NCI-H1694 (cell line): ENCODE measurements at regions not wholly inside any gene's neighbourhood (a gene's known extent, or its start where the extent isn't known, plus 50 kb on each side); places are given as distances from the start of the nearest gene placed in this dataset.

ENCODE experiments used
- DNase-seq: peaks from one replicate; lab custom pipeline; 2025; lab: John Stamatoyannopoulos, UW

DNA sequence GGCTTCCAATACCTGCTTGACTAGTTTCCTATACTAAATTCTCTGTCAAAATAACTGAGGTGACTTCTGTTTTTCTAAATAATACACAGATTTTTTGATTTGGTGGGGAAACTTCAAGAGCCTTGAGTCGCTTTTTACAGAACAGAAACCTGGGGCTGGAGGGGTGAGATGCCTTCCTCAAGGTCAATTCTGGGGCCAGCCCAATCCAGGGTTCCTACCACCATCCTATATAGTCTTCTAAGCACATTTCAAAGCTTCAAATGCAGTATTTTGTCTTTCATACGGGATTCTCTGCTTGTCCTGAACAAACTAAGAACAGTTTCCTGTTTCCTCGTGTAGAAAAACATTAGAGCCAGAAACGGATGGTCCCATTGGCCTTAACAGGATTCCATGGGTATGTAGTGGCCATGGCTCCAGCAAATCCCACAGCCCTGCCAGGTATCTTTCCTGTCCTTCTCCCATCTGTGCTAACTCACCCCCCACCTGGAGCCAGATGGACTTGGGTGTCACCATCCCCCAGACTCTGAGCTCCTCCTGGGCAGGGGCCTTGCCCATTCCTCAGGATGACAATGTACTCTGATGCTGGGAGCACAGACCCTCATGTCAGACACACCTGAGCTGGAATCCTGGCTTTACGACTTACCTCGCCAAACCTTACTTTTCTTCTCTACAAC lies 146.9 kb downstream of the KLF13 start:
- DNase-seq: no peak

DNA sequence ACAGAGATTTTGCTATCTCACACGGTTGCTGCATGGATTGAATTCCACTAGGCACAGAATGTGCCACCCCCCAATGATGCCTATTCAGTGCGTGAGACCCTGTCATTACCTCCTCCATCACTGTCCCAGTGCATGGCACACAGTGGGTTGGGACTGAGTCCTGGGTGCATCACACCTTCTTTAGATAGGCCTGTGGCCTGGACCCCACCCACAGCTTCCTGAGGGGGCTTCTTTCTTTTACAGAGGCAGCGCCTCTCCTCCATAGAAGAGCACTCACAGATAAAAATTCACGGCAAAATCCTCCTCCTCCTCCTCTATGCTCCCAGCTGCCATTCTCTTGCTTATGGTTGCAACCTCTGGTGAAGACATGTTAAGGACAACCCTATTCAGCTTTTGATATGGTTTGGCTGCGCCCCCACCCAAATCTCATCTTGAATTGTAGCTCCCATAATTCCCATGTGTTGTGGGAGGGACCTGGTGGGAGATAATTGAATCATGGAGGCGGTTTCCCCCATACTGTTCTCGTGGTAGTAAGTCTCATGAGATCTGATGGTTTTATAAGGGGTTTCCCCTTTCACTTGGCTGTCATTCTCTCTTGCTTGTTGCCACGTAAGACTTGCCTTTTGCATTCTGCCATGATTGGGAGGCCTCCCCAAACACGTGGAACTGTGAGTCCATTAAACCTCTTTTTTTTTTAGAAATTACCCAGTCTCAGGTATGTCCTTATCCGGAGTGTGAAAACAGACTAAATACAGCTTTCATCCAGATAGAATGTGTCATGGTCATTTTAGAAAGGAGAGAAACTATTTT lies 147.6 kb downstream of the KLF13 start:
- no peak for DNase-seq

DNA sequence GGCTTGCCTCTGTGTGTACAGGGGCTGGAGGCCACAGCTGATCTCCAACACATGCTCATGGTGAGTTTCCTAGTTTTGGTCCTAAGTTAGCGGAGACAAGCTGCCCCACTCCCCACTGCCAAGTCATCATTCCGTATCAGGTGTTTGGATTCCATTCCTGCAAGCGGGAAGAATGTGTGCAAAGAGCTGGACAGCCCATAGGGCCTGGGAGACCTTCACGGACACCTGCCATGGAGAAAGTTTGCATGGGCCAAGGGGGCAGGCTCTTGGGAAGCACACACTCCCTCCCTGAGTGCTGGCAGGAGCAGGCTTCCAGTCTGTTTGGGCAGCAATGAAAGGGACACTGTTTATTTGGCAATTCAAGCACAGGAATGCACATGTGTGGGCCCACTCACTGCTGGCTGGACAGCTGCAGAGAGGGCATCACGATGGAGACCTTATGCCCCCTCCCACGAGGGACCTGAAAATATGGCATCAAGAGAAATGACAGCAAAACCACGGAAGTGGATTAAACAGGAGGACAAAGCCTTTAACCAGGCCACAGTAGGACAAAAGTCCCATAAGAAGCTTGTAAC lies 149.7 kb downstream of the KLF13 start:
- no peak for DNase-seq

DNA sequence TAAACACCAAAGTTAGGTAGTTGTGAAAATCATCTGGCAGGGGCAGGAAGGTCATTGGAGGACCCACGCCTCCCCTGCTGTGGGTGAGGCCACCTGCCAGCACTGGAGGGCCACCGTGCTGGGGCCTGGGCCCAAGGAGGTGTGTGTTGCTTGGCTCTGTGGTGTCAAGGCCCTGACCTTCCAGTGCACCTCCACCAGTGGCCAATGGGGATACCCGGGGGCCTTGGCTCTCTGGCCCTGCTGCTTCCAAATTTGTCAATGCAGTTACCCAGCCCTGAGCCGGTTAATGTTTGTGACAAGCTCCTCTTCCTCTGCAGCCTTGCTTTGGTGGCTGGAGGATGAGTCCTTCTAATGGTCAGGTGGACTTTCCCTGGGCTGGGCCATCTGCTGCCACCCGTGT lies 150.2 kb downstream of the KLF13 start:
- no peak for DNase-seq

DNA sequence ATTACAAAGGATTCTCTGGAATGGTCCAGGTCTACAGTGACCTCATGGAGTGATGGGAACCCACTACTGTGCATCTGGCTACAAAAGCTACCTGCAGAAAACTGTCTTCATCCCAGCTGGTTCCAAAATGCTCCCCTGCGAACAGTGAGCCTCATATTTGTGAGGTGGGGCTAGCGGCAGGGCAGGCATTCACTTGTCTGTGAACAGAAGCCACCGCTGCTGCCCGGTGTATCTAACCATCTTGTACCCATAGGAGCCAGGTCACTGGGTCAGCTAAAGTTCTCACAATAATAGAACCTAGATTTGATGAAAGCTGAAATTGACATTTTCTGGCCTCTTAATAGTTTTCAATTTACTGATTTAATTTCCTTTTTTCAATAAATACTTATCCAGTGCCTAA lies 150.7 kb downstream of the KLF13 start:
- DNase-seq: no peak

DNA sequence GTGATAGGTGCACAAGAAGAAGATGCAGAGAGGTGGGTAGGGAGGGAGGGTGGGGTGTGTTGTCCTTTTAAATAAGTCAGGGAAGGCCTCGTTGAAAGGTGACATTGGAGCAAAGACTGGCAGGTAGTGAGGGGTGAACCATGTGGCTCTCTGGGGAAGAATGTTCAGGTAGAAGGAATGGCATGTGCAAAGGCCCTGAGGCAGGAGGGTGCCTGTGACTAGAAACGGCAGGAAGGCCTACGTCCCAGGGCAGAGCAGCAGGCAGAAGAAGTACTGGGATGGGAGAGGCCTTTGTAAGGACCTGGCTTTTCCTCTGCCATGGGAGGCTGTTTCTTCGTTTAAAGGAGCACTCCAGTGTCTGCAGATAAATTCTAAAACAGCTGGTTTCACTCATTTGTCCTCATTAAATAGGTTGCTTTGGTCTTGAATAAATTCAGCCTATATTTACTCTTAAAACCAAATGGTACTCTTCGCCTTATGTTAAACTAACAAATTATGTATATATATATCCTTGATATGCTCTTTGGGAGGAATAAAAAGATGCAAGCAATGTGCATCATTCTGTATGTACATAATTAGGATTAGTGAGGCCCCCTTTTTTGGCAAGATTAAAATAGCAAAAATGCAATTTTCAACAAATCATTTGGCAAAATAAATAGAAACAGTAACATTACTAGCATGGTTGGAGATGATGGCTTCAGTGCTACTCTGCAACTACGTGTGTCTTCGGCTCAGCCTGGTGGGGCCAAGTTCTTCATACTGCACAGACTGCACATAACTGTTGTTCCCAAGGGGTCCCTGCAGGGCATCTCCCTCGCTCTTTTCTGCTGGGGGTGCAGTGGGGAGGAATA lies 151.4 kb downstream of the KLF13 start:
- DNase-seq: no peak

DNA sequence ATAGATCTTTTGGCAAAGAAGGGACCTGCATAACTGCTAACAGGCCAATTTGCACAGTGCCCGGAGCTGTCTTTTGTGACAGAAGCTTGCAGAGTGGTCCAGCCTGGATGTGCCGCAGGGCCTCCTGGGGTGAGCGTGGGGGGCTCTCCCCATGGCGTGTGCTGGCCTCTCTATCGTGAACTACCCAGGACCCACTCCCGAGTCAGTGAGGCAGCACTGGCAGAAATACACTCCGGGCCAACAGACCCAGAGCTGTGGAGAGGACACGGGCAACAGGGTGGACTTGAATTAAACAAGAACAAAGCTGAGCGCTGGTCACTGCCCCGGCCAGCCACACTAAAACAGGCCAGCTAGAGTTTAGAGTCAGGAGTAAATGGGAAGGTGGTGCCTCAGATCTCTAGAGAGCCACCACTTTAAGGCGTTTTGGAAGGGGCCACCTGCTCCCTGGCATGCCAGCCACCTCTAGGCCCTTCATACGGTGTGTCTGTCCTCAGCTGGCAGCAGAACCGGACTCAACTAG lies 152.1 kb downstream of the KLF13 start:
- no peak for DNase-seq

DNA sequence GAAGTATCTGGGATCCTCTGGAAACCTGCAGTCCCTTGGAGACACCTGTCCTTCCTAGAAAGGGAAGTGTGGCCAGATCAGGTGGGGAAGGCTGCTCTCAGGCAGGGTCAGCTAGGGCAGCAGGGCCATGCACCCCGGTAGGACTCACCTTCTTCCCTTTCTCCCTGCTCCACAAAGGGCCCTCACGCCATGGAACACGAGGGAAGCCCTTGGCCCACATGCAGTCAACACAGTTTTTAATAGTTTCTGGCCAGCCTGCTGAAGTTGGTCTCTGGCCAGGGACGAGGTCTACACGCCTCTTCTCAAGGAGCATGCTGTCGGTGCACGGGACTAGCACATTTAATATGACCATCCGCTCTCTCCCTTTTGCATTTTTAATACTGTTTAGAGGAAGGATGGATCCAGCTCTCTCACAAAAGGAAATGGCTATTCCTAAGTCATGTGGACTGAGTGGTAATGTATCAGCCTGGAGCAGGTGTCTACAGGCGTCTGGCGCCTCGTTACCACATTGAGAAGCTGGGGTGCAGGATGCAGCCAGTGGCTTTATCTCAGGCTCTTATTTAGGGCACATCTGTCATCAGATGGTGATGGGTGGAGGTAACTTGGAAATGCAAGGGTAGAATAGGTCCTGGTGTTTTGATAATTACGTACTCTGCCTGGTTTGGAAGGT lies 153.9 kb downstream of the KLF13 start:
- DNase-seq: no peak

DNA sequence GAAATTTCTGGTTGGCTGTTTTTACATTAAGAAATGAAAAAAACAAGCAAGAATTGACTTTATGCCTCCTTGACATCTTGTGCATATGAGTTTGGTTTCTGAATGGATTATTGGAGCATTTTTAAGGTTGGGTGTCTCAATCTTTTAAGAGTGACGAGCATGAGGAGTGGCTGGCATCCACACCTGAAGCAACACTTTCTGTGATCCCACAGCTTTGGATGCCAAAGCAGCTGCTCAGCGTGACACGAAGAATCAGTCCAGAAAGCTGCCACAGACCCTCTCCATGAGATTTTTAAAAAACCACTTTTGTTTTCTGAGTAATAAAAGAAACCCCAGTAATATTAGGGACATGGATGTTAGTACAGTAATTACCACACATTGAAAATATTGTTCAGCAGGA lies 154.5 kb downstream of the KLF13 start:
- no peak for DNase-seq

DNA sequence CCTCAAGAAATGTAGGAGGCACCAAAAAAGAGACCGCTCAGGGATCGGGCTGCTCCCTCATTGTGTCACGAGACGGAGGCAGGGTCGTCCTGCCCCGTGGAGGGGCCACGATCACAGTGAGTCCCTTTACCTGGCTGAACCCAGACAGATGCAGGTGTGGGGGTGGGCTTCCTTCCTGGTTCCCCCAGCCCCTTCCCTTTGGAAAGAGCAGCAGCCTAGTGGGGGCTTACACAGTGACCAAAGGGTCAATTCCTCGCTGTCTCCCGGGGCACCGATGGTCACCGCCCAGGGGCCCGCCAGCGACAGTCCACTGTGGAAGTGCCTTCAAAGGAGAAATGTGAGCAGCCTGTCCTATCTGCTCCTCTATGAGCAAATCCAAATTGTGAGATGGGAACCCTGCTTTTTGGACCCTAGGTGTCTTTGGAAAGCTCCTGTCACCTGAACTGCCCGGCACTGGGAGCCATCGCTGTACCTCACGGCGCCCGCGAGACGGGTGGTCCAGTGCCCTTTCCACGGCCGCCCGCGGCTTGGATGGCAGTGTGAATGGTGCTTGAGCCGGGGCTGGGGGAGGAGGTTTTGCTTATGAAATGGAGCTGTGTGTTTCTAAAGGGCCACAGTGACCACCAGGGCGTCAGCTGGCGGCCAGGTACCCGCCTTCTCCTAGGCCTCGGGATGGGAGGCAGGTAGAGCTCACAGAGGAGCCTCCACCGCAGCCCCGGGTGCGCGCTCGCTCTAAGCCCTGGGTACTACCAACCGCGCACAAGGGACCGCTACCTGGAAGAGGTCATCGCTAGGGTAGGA lies 155.7 kb downstream of the KLF13 start:
- no peak for DNase-seq

DNA sequence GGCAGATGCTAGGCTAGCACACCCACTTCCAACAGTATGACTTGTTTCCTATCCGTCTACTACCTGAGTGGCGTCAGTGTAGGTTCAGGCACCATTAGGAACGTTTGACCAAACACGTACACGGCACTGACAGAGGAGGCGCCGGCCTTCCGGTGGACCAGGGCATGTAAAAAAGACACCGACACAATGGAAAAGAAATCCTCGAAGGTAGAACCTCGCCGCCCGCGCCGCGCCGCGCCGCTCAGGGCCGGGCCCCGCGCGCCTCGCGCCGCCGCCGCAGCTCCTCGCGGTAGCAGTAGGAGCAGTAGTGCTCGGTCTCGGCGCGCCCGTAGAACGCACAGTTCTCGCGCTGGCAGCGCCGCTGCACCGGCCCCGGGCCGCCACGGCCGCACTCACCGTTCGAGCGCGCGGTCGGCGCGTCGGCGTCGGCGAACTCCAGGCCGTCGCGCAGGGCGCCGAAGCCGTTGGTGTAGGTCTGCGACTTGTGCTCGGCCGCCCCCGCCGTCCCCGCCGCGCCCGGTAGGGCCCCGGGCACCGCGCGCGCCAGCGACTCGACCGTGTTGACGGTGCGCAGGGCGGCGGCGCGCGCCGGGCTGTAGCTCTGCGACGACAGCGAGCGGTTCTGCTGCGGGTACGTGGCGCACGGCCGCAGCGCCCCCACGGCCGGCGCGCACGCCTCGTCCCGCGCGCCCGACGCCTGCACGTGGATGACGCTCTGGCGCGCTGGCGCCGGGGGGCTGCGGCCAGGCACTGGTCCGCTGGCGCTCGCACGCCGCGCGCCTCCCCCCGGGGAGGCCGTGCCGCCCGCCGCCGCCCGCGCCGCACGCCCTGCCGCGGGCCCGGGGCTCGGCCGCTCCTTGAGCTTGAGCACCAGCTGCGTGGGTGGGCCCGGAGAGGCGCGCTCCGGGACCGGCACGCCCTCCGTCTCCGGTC lies 156.7 kb downstream of the KLF13 start:
- DNase-seq: no peak

DNA sequence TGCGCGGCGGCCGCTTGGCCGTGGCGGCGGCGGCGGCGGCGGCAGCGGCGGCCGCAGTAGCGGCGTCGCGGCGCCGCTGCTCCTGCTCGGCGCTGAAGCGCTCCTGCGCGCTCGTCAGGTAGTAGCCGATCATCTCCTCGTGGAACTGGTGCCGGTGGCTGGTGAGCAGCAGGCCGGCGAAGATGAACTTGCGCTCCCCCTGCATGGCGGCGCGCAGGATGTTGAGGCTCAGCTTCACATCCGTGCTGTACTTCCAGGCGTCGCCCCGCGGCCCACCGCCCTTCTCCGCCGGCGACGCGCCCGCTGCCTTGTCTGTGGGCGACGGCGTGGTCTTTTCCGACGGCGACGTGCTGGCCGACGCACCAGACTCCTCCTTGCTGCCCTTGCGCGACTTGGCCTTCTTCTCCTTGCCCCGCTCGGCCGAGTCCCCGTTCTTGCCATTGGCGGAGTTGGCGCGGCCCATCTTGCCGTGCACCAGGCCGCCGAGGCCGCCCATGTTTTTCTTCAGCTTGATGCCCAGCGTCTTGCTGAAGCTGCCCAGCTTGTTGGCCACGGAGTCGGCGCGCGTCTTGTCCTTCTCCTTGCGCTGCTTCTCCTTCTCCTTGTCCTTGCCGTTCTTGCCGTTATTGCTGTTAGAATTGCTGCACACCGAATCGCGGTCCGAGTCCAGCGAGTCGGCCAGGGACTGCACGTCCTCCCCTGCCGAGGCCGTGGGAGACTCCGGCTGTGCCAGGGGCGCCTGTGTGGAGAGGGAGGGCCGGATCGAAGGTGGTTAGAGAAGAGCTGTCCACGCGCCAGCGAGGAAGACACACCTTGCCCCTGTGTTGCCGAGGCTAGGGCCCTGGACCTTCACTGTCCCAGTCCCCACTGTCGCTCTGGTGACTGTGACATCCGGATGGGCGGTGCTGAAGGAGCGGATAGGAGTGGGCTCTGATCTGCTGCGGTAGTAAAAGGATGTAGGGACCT lies 157.6 kb downstream of the KLF13 start:
- DNase-seq: no peak

DNA sequence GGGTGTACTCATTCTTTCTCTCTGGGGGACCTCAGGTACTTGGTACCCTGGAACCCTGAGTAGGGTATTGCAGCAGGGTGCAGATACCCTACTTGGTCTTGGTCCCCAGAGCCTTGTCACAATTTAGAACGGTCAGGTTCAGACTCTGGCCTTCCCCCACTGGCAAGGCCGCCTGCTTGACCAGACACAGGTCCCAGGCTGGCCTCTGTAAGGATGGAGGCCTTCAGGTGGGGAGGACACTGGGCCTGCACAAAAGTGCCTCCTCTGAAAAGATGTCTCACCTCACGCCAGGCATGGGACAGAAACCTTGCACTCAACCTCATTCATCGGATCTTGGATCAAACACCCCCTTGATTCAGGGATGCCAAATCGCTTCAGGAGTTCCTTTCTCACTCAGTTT lies 158.4 kb downstream of the KLF13 start:
- no peak for DNase-seq

DNA sequence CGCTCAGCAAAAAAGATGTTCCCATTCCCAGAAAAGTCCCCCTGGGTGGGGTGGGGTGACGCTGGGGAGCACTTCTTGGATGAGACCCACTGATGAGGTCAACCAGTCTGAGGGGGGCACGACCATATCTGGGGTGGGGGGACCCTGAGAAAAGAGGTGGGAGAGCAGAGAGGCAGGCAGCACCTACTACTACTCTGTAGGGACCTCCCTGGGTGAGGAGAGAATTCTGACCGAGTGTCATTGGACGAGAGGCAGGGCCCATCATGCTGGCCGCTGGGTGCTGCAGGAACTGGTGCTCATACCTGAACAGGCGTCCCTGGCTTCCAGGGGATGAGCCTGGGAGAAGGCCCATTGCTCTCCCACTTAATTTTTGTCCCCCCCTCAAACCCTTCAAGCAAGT lies 158.8 kb downstream of the KLF13 start:
- no peak for DNase-seq

DNA sequence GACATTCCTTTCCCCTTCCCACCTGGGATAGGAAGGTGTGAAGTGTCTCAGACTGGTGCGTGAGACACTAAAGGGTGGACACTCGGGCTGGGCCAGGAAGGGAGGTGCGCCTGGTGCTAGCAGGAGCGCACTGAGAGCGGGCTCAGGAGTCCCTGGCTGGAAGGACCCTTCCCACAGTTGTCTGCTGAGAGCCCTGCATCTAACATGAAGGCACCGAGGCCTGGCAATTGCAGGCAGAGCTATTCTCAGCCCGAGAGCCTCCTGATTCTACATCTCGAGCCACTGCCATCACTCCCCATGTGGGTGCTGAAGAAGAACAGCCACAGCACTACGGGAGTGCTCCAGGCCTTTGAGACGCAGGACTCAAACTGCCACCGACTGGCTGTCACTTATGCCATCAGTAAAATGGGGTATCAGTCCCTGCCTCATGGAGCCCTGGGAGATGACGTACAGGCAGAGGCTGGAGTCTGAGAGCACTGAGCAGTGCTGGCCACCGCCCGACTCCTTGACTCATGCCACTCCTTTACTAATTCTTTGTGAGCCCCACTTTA lies 159.4 kb downstream of the KLF13 start:
- DNase-seq: no peak

DNA sequence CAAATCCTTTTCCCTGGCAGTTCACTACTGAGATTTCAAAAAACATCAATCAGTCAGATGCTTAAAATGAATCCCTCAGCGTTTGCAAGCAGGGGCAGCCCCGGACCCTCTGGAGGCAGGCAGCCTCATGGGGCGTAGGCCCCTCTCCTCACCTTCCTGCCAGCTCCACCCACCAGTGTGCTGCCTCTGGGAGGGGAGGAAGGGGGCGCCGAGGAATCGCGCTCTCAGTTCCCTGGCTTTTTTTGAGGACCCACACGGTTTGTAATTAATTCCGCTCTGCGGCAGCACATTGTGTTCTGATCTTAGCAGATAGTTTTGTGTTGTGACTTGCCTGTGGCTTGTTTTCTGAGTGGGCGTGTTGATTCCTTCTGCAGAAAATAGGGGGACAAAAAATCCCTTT lies 159.9 kb downstream of the KLF13 start:
- no peak for DNase-seq

DNA sequence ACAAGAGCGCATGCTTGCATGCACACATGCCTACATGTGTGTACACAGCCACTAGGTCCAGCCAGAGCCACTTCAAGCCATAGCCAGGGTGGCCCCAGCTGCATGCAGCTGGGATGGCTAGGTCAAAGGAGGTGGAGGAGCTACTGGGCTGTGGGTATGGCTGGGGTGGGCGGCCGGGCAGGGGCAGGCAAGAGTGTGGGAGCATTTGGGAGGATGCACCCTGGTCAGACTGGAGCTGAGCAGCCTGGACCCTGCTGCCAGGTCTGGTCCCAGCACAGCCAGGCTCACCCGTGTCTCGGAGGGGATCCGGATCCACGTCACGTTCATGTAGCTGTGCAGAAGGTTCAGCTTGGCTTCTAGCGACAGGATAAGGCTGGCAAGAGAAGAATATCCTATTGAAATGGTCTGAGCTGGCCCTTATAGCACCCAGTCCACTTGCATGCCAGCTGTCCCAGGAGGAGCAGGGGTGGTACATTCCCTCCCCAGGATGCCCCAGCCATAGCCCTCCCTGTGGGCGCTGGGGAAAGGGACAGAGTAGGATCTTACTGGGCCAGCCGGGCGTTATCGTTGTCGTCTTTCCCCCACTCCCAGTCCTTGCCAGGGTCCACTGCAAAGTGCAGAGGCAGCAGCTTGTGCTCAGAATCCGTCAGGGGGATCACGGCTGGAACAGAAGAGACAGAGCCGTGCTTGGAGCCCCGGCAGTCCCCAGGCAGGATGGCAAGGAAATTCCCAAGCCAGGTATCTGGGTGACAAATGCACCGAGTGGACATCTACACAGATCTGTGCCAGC lies 160.5 kb downstream of the KLF13 start:
- DNase-seq: no peak
